ENCODE measurements at regions not wholly inside any gene's neighbourhood (a gene's known extent, or its start where the extent isn't known, plus 50 kb on each side); places are given as distances from the start of the nearest gene placed in this dataset.

DNA sequence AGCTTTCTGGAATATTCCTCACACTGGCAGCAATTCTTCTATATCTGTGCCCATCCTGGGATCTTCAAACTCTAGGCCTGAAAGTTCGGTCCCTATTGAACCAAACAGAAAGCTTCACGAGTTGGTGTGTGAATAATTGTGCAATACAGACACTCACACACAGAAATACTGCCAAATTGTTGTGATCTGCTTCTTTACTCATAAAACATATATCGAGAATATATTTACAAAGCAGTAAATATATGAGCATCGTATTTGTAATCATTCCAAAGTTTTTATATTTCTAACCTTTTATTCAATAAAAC lies 56.6 kb upstream of the BEX4 start:
- DNase-seq, result no peak

DNA sequence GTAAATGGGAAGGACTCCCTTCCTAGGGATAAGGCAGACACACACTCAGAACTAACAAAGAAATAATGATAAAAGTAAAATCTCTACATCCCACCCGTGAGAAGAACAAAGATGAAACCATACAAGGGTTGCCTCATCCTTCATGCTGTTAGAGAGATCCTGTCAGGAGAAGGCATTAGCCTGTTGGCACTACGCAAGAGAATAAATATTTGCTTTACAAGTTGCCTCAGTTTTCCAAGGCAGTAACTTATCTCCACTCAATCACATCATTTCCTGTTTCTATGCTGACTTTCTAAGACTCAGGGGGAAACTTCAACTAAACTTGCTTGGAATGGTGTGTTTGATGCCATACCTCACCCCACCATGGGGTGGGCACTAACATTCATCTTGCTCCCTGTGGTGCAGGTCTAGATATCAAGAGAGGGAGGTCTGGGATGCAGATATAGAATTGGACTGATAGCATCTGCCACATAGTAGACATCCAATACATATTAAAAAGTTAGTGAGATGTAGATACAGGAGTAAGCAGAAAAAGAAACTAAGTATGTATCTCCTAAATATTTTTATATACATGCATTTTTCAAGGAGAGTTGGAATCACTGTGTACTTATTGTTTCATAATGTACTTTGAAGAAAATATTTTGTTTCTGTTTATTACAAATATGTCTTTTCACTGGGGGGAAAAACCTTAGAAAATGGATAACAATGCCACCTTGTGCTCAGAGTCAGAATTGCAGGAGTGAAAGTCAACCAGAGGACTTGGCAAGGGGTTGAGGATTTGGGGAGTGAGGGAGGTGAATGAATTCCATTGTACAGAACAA lies 57.2 kb upstream of the BEX4 start:
- DNase-seq, result peak in 1 of 2 experiments; percentile 5

DNA sequence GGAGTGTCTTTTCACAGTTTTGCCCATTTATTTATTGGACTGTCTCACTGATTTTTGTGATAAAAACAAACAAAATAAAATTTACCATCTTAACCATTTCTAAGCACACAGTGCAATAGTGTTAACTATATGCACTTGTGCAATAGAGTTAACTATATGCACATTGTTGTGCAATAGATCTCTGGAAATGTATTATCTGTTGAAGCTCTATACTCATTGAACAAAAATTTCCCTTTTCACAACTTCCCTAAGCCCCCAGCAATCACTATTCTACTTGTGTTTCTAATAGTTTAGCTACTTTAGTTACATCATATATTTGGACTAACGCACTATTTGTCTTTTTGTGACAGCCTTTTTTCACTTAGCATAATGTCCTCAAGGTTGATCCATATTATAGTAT lies 59.7 kb upstream of the BEX4 start:
- DNase-seq, result no peak

DNA sequence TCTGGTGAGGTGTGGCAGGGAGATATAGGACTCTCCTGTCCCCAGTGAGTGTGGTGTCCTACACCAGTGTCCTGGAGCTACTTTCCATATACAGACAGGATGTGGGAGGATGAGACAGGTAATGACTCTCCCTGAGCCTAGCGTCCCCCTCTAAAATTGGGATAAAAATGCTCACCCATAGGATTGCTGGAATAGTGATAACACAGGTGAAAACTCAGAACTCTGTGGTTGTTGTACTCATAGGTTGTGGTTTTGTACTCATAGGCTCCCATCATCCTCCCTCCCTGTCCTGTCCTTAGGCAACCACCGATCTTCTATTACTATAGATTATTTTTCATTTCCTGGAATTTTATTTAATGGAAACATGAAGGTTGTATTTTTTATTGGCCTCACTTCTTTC lies 60.7 kb upstream of the NXF3 start:
- DNase-seq, result no peak

DNA sequence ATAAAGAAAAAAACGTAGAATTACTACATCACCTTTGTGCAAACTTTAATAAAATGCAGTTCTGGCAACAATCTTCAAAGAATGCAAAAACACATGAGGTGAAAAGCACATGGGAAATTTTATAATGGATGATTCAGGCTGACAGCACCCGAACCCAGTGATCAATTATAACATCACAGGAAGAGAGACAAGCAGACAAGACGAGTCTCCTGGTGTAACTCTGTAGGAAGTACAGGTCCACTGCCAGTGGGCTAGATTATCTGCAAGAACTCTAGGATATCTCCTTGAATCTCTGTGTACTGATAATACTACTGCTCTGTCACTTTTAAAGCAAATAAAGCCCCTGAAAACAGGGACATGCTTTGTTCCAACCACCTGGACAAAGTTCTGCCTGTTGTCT lies 58.9 kb upstream of the NXF3 start:
- DNase-seq, result no peak

DNA sequence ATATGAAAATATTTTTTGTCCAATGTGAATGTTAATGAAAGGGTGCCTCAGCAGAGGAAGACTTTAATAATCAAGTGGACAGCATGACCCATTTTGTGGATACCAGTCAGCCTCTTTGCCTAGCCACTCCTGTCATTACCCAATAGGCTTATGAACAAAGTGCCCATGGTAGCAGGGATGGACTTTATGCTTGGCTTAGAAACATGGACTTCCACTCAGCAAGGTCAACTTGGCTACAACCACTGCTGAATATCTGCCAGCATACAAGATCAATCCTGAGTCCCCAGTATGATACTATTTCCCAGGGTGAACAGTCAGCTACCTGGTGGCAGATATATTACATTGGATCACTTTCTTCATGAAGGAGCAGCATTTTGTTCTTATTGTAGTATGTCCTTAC lies 56.7 kb upstream of the NXF3 start:
- DNase-seq, result no peak

DNA sequence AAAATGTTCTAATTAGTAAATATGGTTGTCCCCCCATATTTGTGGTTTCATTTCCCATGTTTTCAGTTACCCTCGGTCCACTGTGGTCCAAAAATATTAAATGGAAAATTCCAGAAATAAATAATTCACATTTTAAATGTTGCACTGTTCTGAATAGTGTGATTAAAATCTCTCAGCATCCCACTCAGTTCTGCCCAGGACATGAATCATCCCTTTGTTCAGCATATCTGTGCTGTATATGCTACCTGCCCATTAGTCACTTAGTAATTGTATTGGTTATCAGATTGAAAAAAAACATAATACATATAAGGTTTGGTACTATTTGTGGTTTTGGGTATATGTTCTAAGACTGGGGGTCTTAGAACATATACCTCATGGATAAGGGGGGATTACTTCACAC lies 55.1 kb upstream of the NXF3 start:
- no peak for DNase-seq
